Tibial nerve (tissue), 4 donors: ENCODE measurements at regions not wholly inside any gene's neighbourhood (a gene's known extent, or its start where the extent isn't known, plus 50 kb on each side); places are given as distances from the start of the nearest gene placed in this dataset.

Experiments
- EP300 ChIP-seq, 2 donors: sonication (generic); formaldehyde crosslinking; IDR thresholded peaks; one replicate each; pipeline ENCODE4 v1.6.1; 2017; ENCODE audit warnings: antibody characterized with exemption in 2 of 2, mild to moderate bottlenecking in 1 of 2
- POLR2A ChIP-seq, 2 donors: fragments of 450-650 bp; IDR thresholded peaks; one replicate each; pipeline ENCODE4 v1.6.1; 2017; ENCODE audit warnings: antibody characterized with exemption in 2 of 2, mild to moderate bottlenecking in 2 of 2, moderate library complexity in 2 of 2
- TF ChIP-seq, protein P1 (sequence below), 5 experiments: fragments of 200-600 bp in 3 of 5; fragments of 450-650 bp in 2 of 5; sonication (generic) in 3 of 5; IDR thresholded peaks; one replicate each; pipeline ENCODE4 v1.5.1; 2016 to 2019; ENCODE audit warnings: antibody characterized with exemption in 5 of 5, mild to moderate bottlenecking in 3 of 5, moderate library complexity in 2 of 5

GRCh38 chr11:45532546-45532945 lies 132.9 kb downstream of the CHST1 start:
- TF ChIP-seq POLR2A (IDR thresholded peaks at IDR 0.05) (no peak), EP300 (IDR thresholded peaks at IDR 0.05) (no peak)
- TF ChIP-seq, protein P1, sequence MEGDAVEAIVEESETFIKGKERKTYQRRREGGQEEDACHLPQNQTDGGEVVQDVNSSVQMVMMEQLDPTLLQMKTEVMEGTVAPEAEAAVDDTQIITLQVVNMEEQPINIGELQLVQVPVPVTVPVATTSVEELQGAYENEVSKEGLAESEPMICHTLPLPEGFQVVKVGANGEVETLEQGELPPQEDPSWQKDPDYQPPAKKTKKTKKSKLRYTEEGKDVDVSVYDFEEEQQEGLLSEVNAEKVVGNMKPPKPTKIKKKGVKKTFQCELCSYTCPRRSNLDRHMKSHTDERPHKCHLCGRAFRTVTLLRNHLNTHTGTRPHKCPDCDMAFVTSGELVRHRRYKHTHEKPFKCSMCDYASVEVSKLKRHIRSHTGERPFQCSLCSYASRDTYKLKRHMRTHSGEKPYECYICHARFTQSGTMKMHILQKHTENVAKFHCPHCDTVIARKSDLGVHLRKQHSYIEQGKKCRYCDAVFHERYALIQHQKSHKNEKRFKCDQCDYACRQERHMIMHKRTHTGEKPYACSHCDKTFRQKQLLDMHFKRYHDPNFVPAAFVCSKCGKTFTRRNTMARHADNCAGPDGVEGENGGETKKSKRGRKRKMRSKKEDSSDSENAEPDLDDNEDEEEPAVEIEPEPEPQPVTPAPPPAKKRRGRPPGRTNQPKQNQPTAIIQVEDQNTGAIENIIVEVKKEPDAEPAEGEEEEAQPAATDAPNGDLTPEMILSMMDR (IDR thresholded peaks at IDR 0.05): no peak
